K562 (cell line): ENCODE measurements at regions not wholly inside any gene's neighbourhood (a gene's known extent, or its start where the extent isn't known, plus 50 kb on each side); places are given as distances from the start of the nearest gene placed in this dataset.

Source experiments
- ATAC-seq: fragments of 200-7000 bp; cut with Tn5 transposase; 3 replicates; pipeline ENCODE4 v1.9.1; 2020; ENCODE audit warnings: moderate library complexity
- BruUV-seq: library from RNA; stranded (reverse); fragments of 400-500 nt; replicated peaks from 2 replicates; lab custom pipeline; 2021; lab: Mats Ljungman, UMichigan
- CTCF ChIA-PET: fragments of 300-600 bp; formaldehyde crosslinking; extraction: SDS; loops from one replicate; lab custom pipeline; 2021; ENCODE audit warnings: low intra/inter-chr PET ratio; lab: Yijun Ruan, JAX
- POLR2A ChIA-PET: fragments of 300-600, 350-650 bp; sonication (Branson Sonifier 250); formaldehyde crosslinking; extraction: SDS; loops from one replicate; lab custom pipeline; 2021; ENCODE audit warnings: antibody characterized with exemption, inconsistent platforms; lab: Yijun Ruan, JAX
- DNase-seq, 4 experiments: peaks; one replicate each; pipeline versions ENCODE4 v3.0.0 to v3.0.0-alpha.2; 2011 to 2018; ENCODE audit warnings: low spot score in 3 of 4, mixed read lengths in 3 of 4; ENCODE audit errors: extremely low read depth in 1 of 4
- FAIRE-seq: peaks from 2 replicates; lab custom pipeline; 2011; peaks lifted over from hg19 to GRCh38; lab: Jason Lieb, UNC
- H2AFZ ChIP-seq: 2 replicates; pipeline ENCODE4 v1.6.0; 2011; ENCODE audit warnings: low read depth, low read length, control low read depth, inconsistent platforms
- H3K27ac ChIP-seq: fragments of 200-600 bp; 3 replicates; pipeline ENCODE4 v1.8.0; 2011; ENCODE audit warnings: low read depth, mild to moderate bottlenecking, control low read depth, inconsistent platforms, low read length, moderate library complexity, mixed read lengths; ENCODE audit errors: extremely low read depth
- H3K27me3 ChIP-seq, 2 experiments: fragments of 300-600 bp in 1 of 2; 2 replicates in 1 of 2; 3 replicates in 1 of 2; pipeline versions ENCODE4 v1.6.0 to v1.8.0; 2011; ENCODE audit warnings: inconsistent platforms in 2 of 2, low read length in 2 of 2, mild to moderate bottlenecking in 1 of 2, mixed read lengths in 1 of 2, moderate library complexity in 1 of 2; ENCODE audit not compliant: control insufficient read depth in 2 of 2, insufficient read depth in 2 of 2
- H3K36me3 ChIP-seq: fragments of 300-600 bp; 3 replicates; pipeline ENCODE4 v1.8.0; 2011; ENCODE audit warnings: mild to moderate bottlenecking, low read length, inconsistent platforms; ENCODE audit not compliant: control insufficient read depth, insufficient read depth
- H3K4me1 ChIP-seq, 2 experiments: fragments of 200-600 bp in 1 of 2; replicated peaks in 1 of 2; 2 replicates in 1 of 2; 3 replicates in 1 of 2; pipeline versions ENCODE4 v1.5.1 to v1.8.0; 2011; ENCODE audit warnings: inconsistent platforms in 2 of 2, low read length in 2 of 2, mild to moderate bottlenecking in 1 of 2, mixed read lengths in 1 of 2, moderate library complexity in 1 of 2; ENCODE audit not compliant: control insufficient read depth in 2 of 2, insufficient read depth in 2 of 2
- H3K4me2 ChIP-seq: 2 replicates; pipeline ENCODE4 v1.6.1; 2011; ENCODE audit warnings: low read length, control low read depth, inconsistent platforms, mixed read lengths; ENCODE audit not compliant: insufficient read depth
- H3K4me3 ChIP-seq: fragments of 200-600 bp; sonication (generic), shearing (Covaris generic); 2 replicates; pipeline ENCODE4 v1.5.1; 2016; ENCODE audit warnings: control low read depth, inconsistent platforms
- H3K79me2 ChIP-seq: fragments of 200-600 bp; 3 replicates; pipeline ENCODE4 v1.8.0; 2011; ENCODE audit warnings: low read length, inconsistent platforms; ENCODE audit not compliant: control insufficient read depth, insufficient read depth
- H3K9ac ChIP-seq, 2 experiments: 2 replicates each; pipeline versions ENCODE4 v1.6.0 to v1.6.1; 2011; ENCODE audit warnings: low read depth in 2 of 2, low read length in 2 of 2, control low read depth in 1 of 2, inconsistent platforms in 1 of 2, mild to moderate bottlenecking in 1 of 2, mixed read lengths in 1 of 2; ENCODE audit not compliant: insufficient read depth in 1 of 2
- H3K9me1 ChIP-seq: one replicate; pipeline ENCODE4 v1.6.0; 2011; ENCODE audit warnings: inconsistent platforms, mild to moderate bottlenecking, low read length, moderate library complexity; ENCODE audit not compliant: control insufficient read depth, insufficient read depth
- H3K9me3 ChIP-seq: replicated peaks from 2 replicates; pipeline ENCODE4 v1.5.1; 2011; ENCODE audit warnings: low read depth, low read length, inconsistent platforms; ENCODE audit not compliant: control insufficient read depth, insufficient read depth
- H4K20me1 ChIP-seq: replicated peaks from 2 replicates; pipeline ENCODE4 v1.6.1; 2011; ENCODE audit warnings: low read length, inconsistent platforms, mixed read lengths; ENCODE audit not compliant: control insufficient read depth, insufficient read depth
- CHAMP1 ChIP-seq: fragments of 450-650 bp; IDR thresholded peaks from 2 replicates; pipeline ENCODE4 v1.6.1; 2016; ENCODE audit warnings: mild to moderate bottlenecking
- DACH1 ChIP-seq: fragments of 450-650 bp; IDR thresholded peaks from 2 replicates; pipeline ENCODE4 v1.6.1; 2018; ENCODE audit not compliant: partially characterized antibody
- MXD1 ChIP-seq: fragments of 250-450 bp; sonication (Bioruptor Pico); IDR thresholded peaks from 2 replicates; pipeline ENCODE4 v1.8.0; 2021; ENCODE audit warnings: borderline replicate concordance, mild to moderate bottlenecking, moderate library complexity; ENCODE audit not compliant: poor library complexity, severe bottlenecking
- PCBP1 ChIP-seq: fragments of 200-400 bp; formaldehyde crosslinking; IDR thresholded peaks from 2 replicates; pipeline ENCODE4 v1.6.1; 2018; ENCODE audit warnings: mild to moderate bottlenecking, low read depth, low read length; ENCODE audit not compliant: poor library complexity, severe bottlenecking
- RBFOX2 ChIP-seq: fragments of 200-400 bp; formaldehyde crosslinking; IDR thresholded peaks from 2 replicates; pipeline ENCODE4 v1.6.1; 2017; ENCODE audit warnings: low read depth, mild to moderate bottlenecking, low read length, moderate library complexity
- RBM14 ChIP-seq: fragments of 200-400 bp; formaldehyde crosslinking; IDR thresholded peaks from 2 replicates; pipeline ENCODE4 v1.6.1; 2018; ENCODE audit warnings: low read depth, mild to moderate bottlenecking, low read length, moderate library complexity, borderline replicate concordance; ENCODE audit not compliant: insufficient read depth
- RBM25 ChIP-seq: fragments of 200-400 bp; formaldehyde crosslinking; IDR thresholded peaks from 2 replicates; pipeline ENCODE4 v1.6.1; 2018; ENCODE audit warnings: low read length, low read depth, moderate library complexity; ENCODE audit not compliant: severe bottlenecking
- RFX1 ChIP-seq: fragments of 450-650 bp; IDR thresholded peaks from 2 replicates; pipeline ENCODE4 v1.6.1; 2016; ENCODE audit warnings: mild to moderate bottlenecking, moderate library complexity
- SMAD3 ChIP-seq: fragments of 450-650 bp; formaldehyde crosslinking; conservative IDR thresholded peaks from 2 replicates; pipeline ENCODE4 v1.4.0; 2020; ENCODE audit warnings: mild to moderate bottlenecking
- TCF3 ChIP-seq: sonication (generic); formaldehyde crosslinking; IDR thresholded peaks from 2 replicates; pipeline ENCODE4 v1.4.0; 2020; ENCODE audit warnings: mild to moderate bottlenecking, missing genetic modification reagents
- ZNF184 ChIP-seq: sonication (generic); formaldehyde crosslinking; IDR thresholded peaks from 2 replicates; pipeline ENCODE4 v1.5.0; 2020; ENCODE audit warnings: missing genetic modification reagents
- ZNF232 ChIP-seq: sonication (generic); formaldehyde crosslinking; IDR thresholded peaks from 2 replicates; pipeline ENCODE4 v1.8.0; 2022; ENCODE audit warnings: mild to moderate bottlenecking, missing genetic modification reagents
- WGBS: fragments of 100-300 bp; shearing (Covaris generic); methylation state at CpG from one replicate; pipeline ENCODE4 v1.1.6; 2016; ENCODE audit warnings: low coverage, mixed read lengths; ENCODE audit not compliant: insufficient coverage; ENCODE audit errors: missing lambda C conversion rate; 5-methylcytosine and 5-hydroxymethylcytosine counted together
- in situ Hi-C: fragments of 300-500 bp; cut with MboI; formaldehyde crosslinking; loops from 4 replicates; pipeline ENCODE4 v1.15.0; 2018; ENCODE audit warnings: inconsistent platforms, mixed read lengths
- intact Hi-C: fragments of 100-400 bp; cut with micrococcal nuclease; formaldehyde crosslinking; loops from 2 replicates; pipeline ENCODE4 v1.14.2; 2022
- TF ChIP-seq, protein P1 (sequence below): fragments of 450-650 bp; IDR thresholded peaks from one replicate; pipeline ENCODE4 v1.6.1; 2018; ENCODE audit warnings: mild to moderate bottlenecking, moderate library complexity; ENCODE audit not compliant: partially characterized antibody

GRCh38 chr10:57102236-57102635 lies 741.2 kb upstream of the ZWINT start:
- H3K4me2 ChIP-seq = no peak overlapping the region
- no peak overlapping the region for H3K27ac ChIP-seq
- no peaks in the 10 kb centered on the region for H3K9me1 ChIP-seq
- no peak overlapping the region for H2AFZ ChIP-seq
- DNase-seq = no peak
- H3K36me3 ChIP-seq = no peaks in the 10 kb centered on the region
- POLR2A ChIA-PET = no interaction called here
- 0% methylated on average over 1 of the region's 1 CpG for WGBS
- TF ChIP-seq RBM25 = no peak
- TF ChIP-seq, protein P1, sequence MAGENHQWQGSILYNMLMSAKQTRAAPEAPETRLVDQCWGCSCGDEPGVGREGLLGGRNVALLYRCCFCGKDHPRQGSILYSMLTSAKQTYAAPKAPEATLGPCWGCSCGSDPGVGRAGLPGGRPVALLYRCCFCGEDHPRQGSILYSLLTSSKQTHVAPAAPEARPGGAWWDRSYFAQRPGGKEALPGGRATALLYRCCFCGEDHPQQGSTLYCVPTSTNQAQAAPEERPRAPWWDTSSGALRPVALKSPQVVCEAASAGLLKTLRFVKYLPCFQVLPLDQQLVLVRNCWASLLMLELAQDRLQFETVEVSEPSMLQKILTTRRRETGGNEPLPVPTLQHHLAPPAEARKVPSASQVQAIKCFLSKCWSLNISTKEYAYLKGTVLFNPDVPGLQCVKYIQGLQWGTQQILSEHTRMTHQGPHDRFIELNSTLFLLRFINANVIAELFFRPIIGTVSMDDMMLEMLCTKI = no peak
- no peak for TF ChIP-seq DACH1
- H3K79me2 ChIP-seq = no peaks in the 10 kb centered on the region
- intact Hi-C loops = no loop called here
- BruUV-seq = no TSS peak
- H3K27me3 ChIP-seq = no peaks in the 10 kb centered on the region
- no peak overlapping the region for H3K4me3 ChIP-seq
- no peak for ATAC-seq
- no peaks in the 10 kb centered on the region; the same call in 1 of the 2 replicates for H3K9me3 ChIP-seq
- in situ Hi-C loops = no loop called here
- no peaks in the 10 kb centered on the region for H4K20me1 ChIP-seq
- CTCF ChIA-PET = no interaction called here
- no peak for FAIRE-seq
- no peaks in the 10 kb centered on the region for H3K4me1 ChIP-seq
- H3K9ac ChIP-seq = no peak overlapping the region

GRCh38 chr10:57098146-57098545 lies 737.1 kb upstream of the ZWINT start:
- H3K9ac ChIP-seq = no peak overlapping the region
- ATAC-seq = no peak
- H3K27ac ChIP-seq = no peak overlapping the region
- in situ Hi-C loops (no loop called here), intact Hi-C loops (no loop called here)
- no peak overlapping the region for H2AFZ ChIP-seq
- no peaks in the 10 kb centered on the region for H3K27me3 ChIP-seq
- DNase-seq = no peak
- no peaks in the 10 kb centered on the region for H3K9me3 ChIP-seq
- WGBS = 0% methylated on average over 2 of the region's 2 CpGs
- H3K79me2 ChIP-seq = no peaks in the 10 kb centered on the region
- H3K4me1 ChIP-seq = no peaks in the 10 kb centered on the region
- ChIA-PET POLR2A (no interaction called here), CTCF (no interaction called here)
- H3K36me3 ChIP-seq = no peaks in the 10 kb centered on the region
- no peak overlapping the region for H3K4me3 ChIP-seq
- no peak for FAIRE-seq
- no peak overlapping the region for H3K4me2 ChIP-seq
- no peaks in the 10 kb centered on the region for H4K20me1 ChIP-seq
- BruUV-seq = no TSS peak
- no peaks in the 10 kb centered on the region for H3K9me1 ChIP-seq
- TF ChIP-seq CHAMP1 = no peak
- TF ChIP-seq MXD1 (CRISPR knock-in tag) = no peak
- TF ChIP-seq ZNF232 (CRISPR knock-in tag) = no peak
- TF ChIP-seq SMAD3 = no peak
- no peak for TF ChIP-seq RFX1
- no peak for TF ChIP-seq RBM14
- no peak for TF ChIP-seq PCBP1
- TF ChIP-seq TCF3 (CRISPR knock-in tag) = no peak
- TF ChIP-seq ZNF184 = no peak
- TF ChIP-seq RBFOX2 = no peak
